ENCODE measurements at regions not wholly inside any gene's neighbourhood (a gene's known extent, or its start where the extent isn't known, plus 50 kb on each side); places are given as distances from the start of the nearest gene placed in this dataset.

- Histone ChIP-seq H3K9me3 (ENCODE audit: control insufficient read depth in 2 of 3, insufficient read depth in 1 of 3, low read length in 3 of 3) (no peaks in the 10 kb centered on the region), H3K4me1 (ENCODE audit: control insufficient read depth in 2 of 3, insufficient read depth in 2 of 3, low read depth in 1 of 3, low read length in 3 of 3) (no peaks in the 10 kb centered on the region), H3K9ac (ENCODE audit: low read length in 3 of 3) (no peak overlapping the region), H3K27ac (ENCODE audit: low read depth in 2 of 2, low read length in 2 of 2) (no peak overlapping the region), H3K36me3 (ENCODE audit: control insufficient read depth in 2 of 3, insufficient read depth in 3 of 3, low read length in 3 of 3) (no peaks in the 10 kb centered on the region), H3K27me3 (ENCODE audit: control insufficient read depth, insufficient read depth, low read length) (no peaks in the 10 kb centered on the region), H3K4me3 (ENCODE audit: low read length in 3 of 3) (no peak overlapping the region)
- TF ChIP-seq CTCF (IDR thresholded peaks at IDR 0.05; ENCODE audit: borderline replicate concordance, extremely low read depth, insufficient read depth), result no peak
- FAIRE-seq (no peak), DNase-seq (peak in 3 of 5 donors; percentile 14 to 66 (median 61))
- intact Hi-C loops (cut with DNase I), result no loop called here
Observed at GRCh38 chr3:117172426-117172825, 462.8 kb downstream of the TUSC7 start.

- DNase-seq (no peak), FAIRE-seq (no peak)
- intact Hi-C loops (cut with DNase I), result no loop called here
- no peaks in the 10 kb centered on the region for H3K27me3 ChIP-seq (ENCODE audit: control insufficient read depth, insufficient read depth, low read length)
- no peaks in the 10 kb centered on the region for H3K4me1 ChIP-seq (ENCODE audit: control insufficient read depth in 2 of 3, insufficient read depth in 2 of 3, low read depth in 1 of 3, low read length in 3 of 3)
- no peak overlapping the region for H3K9ac ChIP-seq (ENCODE audit: low read length in 3 of 3)
- no peaks in the 10 kb centered on the region for H3K36me3 ChIP-seq (ENCODE audit: control insufficient read depth in 2 of 3, insufficient read depth in 3 of 3, low read length in 3 of 3)
- H3K9me3 ChIP-seq (ENCODE audit: control insufficient read depth in 2 of 3, insufficient read depth in 1 of 3, low read length in 3 of 3), result no peaks in the 10 kb centered on the region
- no peak for TF ChIP-seq CTCF (IDR thresholded peaks at IDR 0.05; ENCODE audit: borderline replicate concordance, extremely low read depth, insufficient read depth)
- no peak overlapping the region for H3K27ac ChIP-seq (ENCODE audit: low read depth in 2 of 2, low read length in 2 of 2)
- no peak overlapping the region for H3K4me3 ChIP-seq (ENCODE audit: low read length in 3 of 3)
Observed at GRCh38 chr3:117181222-117181621, 471.6 kb downstream of the TUSC7 start.

GRCh38 chr3:117184574-117184973 lies 475.0 kb downstream of the TUSC7 start:
- Histone ChIP-seq H3K9ac (ENCODE audit: low read length in 3 of 3) (no peak overlapping the region), H3K27me3 (ENCODE audit: control insufficient read depth, insufficient read depth, low read length) (no peaks in the 10 kb centered on the region), H3K27ac (ENCODE audit: low read depth in 2 of 2, low read length in 2 of 2) (no peak overlapping the region), H3K4me3 (ENCODE audit: low read length in 3 of 3) (no peak overlapping the region), H3K4me1 (ENCODE audit: control insufficient read depth in 2 of 3, insufficient read depth in 2 of 3, low read depth in 1 of 3, low read length in 3 of 3) (no peaks in the 10 kb centered on the region), H3K9me3 (ENCODE audit: control insufficient read depth in 2 of 3, insufficient read depth in 1 of 3, low read length in 3 of 3) (no peaks in the 10 kb centered on the region), H3K36me3 (ENCODE audit: control insufficient read depth in 2 of 3, insufficient read depth in 3 of 3, low read length in 3 of 3) (no peaks in the 10 kb centered on the region)
- FAIRE-seq (no peak), DNase-seq (no peak)
- intact Hi-C loops (cut with DNase I), result no loop called here
- no peak for TF ChIP-seq CTCF (IDR thresholded peaks at IDR 0.05; ENCODE audit: borderline replicate concordance, extremely low read depth, insufficient read depth)

- H3K36me3 ChIP-seq (ENCODE audit: control insufficient read depth in 2 of 3, insufficient read depth in 3 of 3, low read length in 3 of 3), result no peaks in the 10 kb centered on the region
- no peaks in the 10 kb centered on the region for H3K9me3 ChIP-seq (ENCODE audit: control insufficient read depth in 2 of 3, insufficient read depth in 1 of 3, low read length in 3 of 3)
- no peaks in the 10 kb centered on the region for H3K4me1 ChIP-seq (ENCODE audit: control insufficient read depth in 2 of 3, insufficient read depth in 2 of 3, low read depth in 1 of 3, low read length in 3 of 3)
- no peak for TF ChIP-seq CTCF (IDR thresholded peaks at IDR 0.05; ENCODE audit: borderline replicate concordance, extremely low read depth, insufficient read depth)
- intact Hi-C loops (cut with DNase I), result no loop called here
- no peak overlapping the region for H3K27ac ChIP-seq (ENCODE audit: low read depth in 2 of 2, low read length in 2 of 2)
- H3K27me3 ChIP-seq (ENCODE audit: control insufficient read depth, insufficient read depth, low read length), result no peaks in the 10 kb centered on the region
- FAIRE-seq, result no peak
- DNase-seq, result no peak
- no peak overlapping the region for H3K9ac ChIP-seq (ENCODE audit: low read length in 3 of 3)
- no peak overlapping the region for H3K4me3 ChIP-seq (ENCODE audit: low read length in 3 of 3)
Observed at GRCh38 chr3:117191245-117191644, 481.7 kb downstream of the TUSC7 start.

Data from kidney (tissue), 13 donors.